GM12865 (cell line): ENCODE measurements at regions not wholly inside any gene's neighbourhood (a gene's known extent, or its start where the extent isn't known, plus 50 kb on each side); places are given as distances from the start of the nearest gene placed in this dataset.
A peak's percentile ranks its signal among the peaks of the same experiment; 100 is the strongest.
"Not testable (repeated sequence)": the region's sequence is repeated elsewhere in the genome, so short reads cannot be mapped to it uniquely, and the experiment has no call there.

Experiments used
- DNase-seq: peaks from one replicate; pipeline ENCODE4 v3.0.0; 2010; ENCODE audit warnings: low read depth
- H3K4me3 ChIP-seq: 2 replicates; pipeline ENCODE4 v1.5.1; 2011; ENCODE audit warnings: mild to moderate bottlenecking, low read depth, low read length, control low read depth
- CTCF ChIP-seq: IDR thresholded peaks from 2 replicates; pipeline ENCODE4 v1.5.1; 2011; ENCODE audit warnings: low read length, control low read depth, low read depth, inconsistent platforms; ENCODE audit not compliant: insufficient read depth; ENCODE audit errors: missing control alignments

- not testable (repeated sequence) for DNase-seq, H3K4me3 ChIP-seq
Measured at GRCh38 chr18:14224551-14225285, 92.5 kb upstream of the ZNF519 start.

- H3K4me3 ChIP-seq, DNase-seq: not testable (repeated sequence)
Measured at GRCh38 chr18:14223919-14224318, 91.7 kb upstream of the ZNF519 start.

- not testable (repeated sequence) for DNase-seq, H3K4me3 ChIP-seq
Measured at GRCh38 chr18:14223231-14223822, 91.1 kb upstream of the ZNF519 start.

GRCh38 chr18:14222354-14223221 lies 90.4 kb upstream of the ZNF519 start:
- not testable (repeated sequence) for H3K4me3 ChIP-seq, DNase-seq

- TF ChIP-seq CTCF: no peak
- DNase-seq: no peak
- H3K4me3 ChIP-seq: no peak overlapping the region
Measured at GRCh38 chr18:14221689-14222088, 89.5 kb upstream of the ZNF519 start.

GRCh38 chr18:14215952-14216351 lies 83.7 kb upstream of the ZNF519 start:
- not testable (repeated sequence) for DNase-seq, H3K4me3 ChIP-seq

- H3K4me3 ChIP-seq, DNase-seq: not testable (repeated sequence)
Measured at GRCh38 chr18:14203424-14203823, 71.2 kb upstream of the ZNF519 start.

GRCh38 chr18:14190776-14191442 lies 58.7 kb upstream of the ZNF519 start:
- not testable (repeated sequence) for H3K4me3 ChIP-seq

GRCh38 chr18:14189858-14190257 lies 57.6 kb upstream of the ZNF519 start:
- H3K4me3 ChIP-seq: no peak overlapping the region

More at GRCh38 chr18:14190776-14191442, 58.7 kb upstream of the ZNF519 start:
- DNase-seq: peak; percentile 40

GRCh38 chr18:14188751-14189406 lies 56.6 kb upstream of the ZNF519 start:
- H3K4me3 ChIP-seq, DNase-seq: not testable (repeated sequence)

More at GRCh38 chr18:14189858-14190257, 57.6 kb upstream of the ZNF519 start:
- no peak for DNase-seq
- TF ChIP-seq CTCF: no peak
